Endothelial cell of umbilical vein (primary cell): ENCODE measurements at regions not wholly inside any gene's neighbourhood (a gene's known extent, or its start where the extent isn't known, plus 50 kb on each side); places are given as distances from the start of the nearest gene placed in this dataset.

Experiments
- BruUV-seq: library from RNA; stranded (reverse); fragments of 400-500 nt; replicated peaks from 2 replicates; lab custom pipeline; 2021; lab: Mats Ljungman, UMichigan
- CTCF ChIA-PET: fragments of 300-600, 350-600 bp; sonication (Branson Sonifier 250); formaldehyde crosslinking; loops from one replicate; lab custom pipeline; 2021; ENCODE audit warnings: antibody characterized with exemption, inconsistent platforms; lab: Charles Lee
- POLR2A ChIA-PET: fragments of 300-600, 350-600 bp; sonication (Branson Sonifier 250); formaldehyde crosslinking; loops from one replicate; lab custom pipeline; 2021; ENCODE audit warnings: antibody characterized with exemption, inconsistent platforms; lab: Charles Lee
- DNase-seq: peaks from one replicate; pipeline ENCODE4 v3.0.0-alpha.2; 2011; ENCODE audit warnings: low read depth, low spot score
- FAIRE-seq: peaks from 2 replicates; lab custom pipeline; 2011; peaks lifted over from hg19 to GRCh38; lab: Jason Lieb, UNC
- H2AFZ ChIP-seq: 2 replicates; pipeline ENCODE4 v1.6.0; 2012; ENCODE audit warnings: low read depth, low read length, control low read depth, inconsistent platforms
- H3K27ac ChIP-seq: 2 replicates; pipeline ENCODE4 v1.5.1; 2011; ENCODE audit warnings: low read depth, mild to moderate bottlenecking, control low read depth, low read length, moderate library complexity; ENCODE audit not compliant: insufficient read depth
- H3K27me3 ChIP-seq, 2 experiments: 2 replicates each; pipeline versions ENCODE4 v1.6.0 to v1.6.1; 2011; ENCODE audit warnings: low read length in 2 of 2, mixed read lengths in 1 of 2; ENCODE audit not compliant: control insufficient read depth in 2 of 2, insufficient read depth in 2 of 2
- H3K36me3 ChIP-seq, 2 experiments: 2 replicates in 1 of 2; 3 replicates in 1 of 2; pipeline ENCODE4 v1.5.1; 2011; ENCODE audit warnings: low read length in 2 of 2, mild to moderate bottlenecking in 1 of 2, moderate library complexity in 1 of 2; ENCODE audit not compliant: control insufficient read depth in 2 of 2, insufficient read depth in 2 of 2; ENCODE audit errors: extremely low read depth in 1 of 2
- H3K4me1 ChIP-seq: 3 replicates; pipeline ENCODE4 v1.5.1; 2011; ENCODE audit warnings: mild to moderate bottlenecking, low read length; ENCODE audit not compliant: control insufficient read depth, insufficient read depth; ENCODE audit errors: extremely low read depth
- H3K4me2 ChIP-seq: 2 replicates; pipeline ENCODE4 v1.6.1; 2011; ENCODE audit warnings: low read length, control low read depth, mixed read lengths; ENCODE audit not compliant: insufficient read depth
- H3K4me3 ChIP-seq, 3 experiments: fragments of 200-600 bp in 1 of 3; sonication (generic), shearing (Covaris generic) in 1 of 3; replicated peaks in 1 of 3; 2 replicates each; pipeline ENCODE4 v1.5.1; 2011 to 2016; ENCODE audit warnings: control low read depth in 3 of 3, low read length in 3 of 3, mild to moderate bottlenecking in 2 of 3, inconsistent platforms in 1 of 3, low read depth in 1 of 3, moderate library complexity in 1 of 3; ENCODE audit not compliant: insufficient read depth in 1 of 3
- H3K79me2 ChIP-seq: 2 replicates; pipeline ENCODE4 v1.6.0; 2012; ENCODE audit warnings: low read length, inconsistent platforms; ENCODE audit not compliant: control insufficient read depth, insufficient read depth
- H3K9ac ChIP-seq: replicated peaks from 2 replicates; pipeline ENCODE3; 2011; ENCODE audit warnings: low read length, control low read depth; ENCODE audit not compliant: insufficient read depth; ENCODE audit errors: extremely low read depth
- H3K9me1 ChIP-seq: replicated peaks from 3 replicates; pipeline ENCODE4 v1.6.0; 2011; ENCODE audit warnings: mild to moderate bottlenecking, low read length; ENCODE audit not compliant: control insufficient read depth, insufficient read depth; ENCODE audit errors: extremely low read depth
- H3K9me3 ChIP-seq: replicated peaks from 2 replicates; pipeline ENCODE4 v1.5.1; 2012; ENCODE audit warnings: low read length, inconsistent platforms; ENCODE audit not compliant: control insufficient read depth, insufficient read depth
- H4K20me1 ChIP-seq: replicated peaks from 2 replicates; pipeline ENCODE3; 2011; ENCODE audit warnings: mild to moderate bottlenecking, low read length; ENCODE audit not compliant: control insufficient read depth, insufficient read depth; ENCODE audit errors: extremely low read depth
- CTCF ChIP-seq, 2 donors: IDR thresholded peaks; 1 replicate in 1 of 2; 2 replicates in 1 of 2; pipeline ENCODE4 v1.5.1; 2011; ENCODE audit warnings: low read length in 2 of 2, mild to moderate bottlenecking in 2 of 2, moderate library complexity in 2 of 2, control low read depth in 1 of 2, inconsistent platforms in 1 of 2, low read depth in 1 of 2; ENCODE audit not compliant: insufficient read depth in 1 of 2; ENCODE audit errors: extremely low read depth in 1 of 2
- EZH2 ChIP-seq: IDR thresholded peaks from 2 replicates; pipeline ENCODE4 v1.6.1; 2012; ENCODE audit warnings: borderline replicate concordance, low read depth, mild to moderate bottlenecking, moderate library complexity, low read length, inconsistent platforms; ENCODE audit not compliant: severe bottlenecking
- FOS ChIP-seq: IDR thresholded peaks from 2 replicates; pipeline ENCODE4 v1.6.1; 2011; ENCODE audit warnings: mild to moderate bottlenecking, low read length, moderate library complexity, borderline replicate concordance; ENCODE audit not compliant: insufficient read depth
- GATA2 ChIP-seq: IDR thresholded peaks from 2 replicates; pipeline ENCODE4 v1.7.0; 2011; ENCODE audit warnings: low read depth, mild to moderate bottlenecking, moderate library complexity, mixed read lengths, low read length; ENCODE audit not compliant: insufficient read length, insufficient read depth
- JUN ChIP-seq: IDR thresholded peaks from 2 replicates; pipeline ENCODE4 v1.6.1; 2011; ENCODE audit warnings: borderline replicate concordance, low read depth; ENCODE audit not compliant: insufficient read length, insufficient read depth
- MYC ChIP-seq: IDR thresholded peaks from one replicate; pipeline ENCODE4 v1.6.1; 2011; ENCODE audit warnings: mild to moderate bottlenecking, low read depth, low read length
- POLR2A ChIP-seq: IDR thresholded peaks from 2 replicates; pipeline ENCODE4 v1.6.1; 2012; ENCODE audit warnings: low read depth, mild to moderate bottlenecking, control low read depth, low read length
- POLR2AphosphoS5 ChIP-seq: IDR thresholded peaks from 2 replicates; pipeline ENCODE4 v1.6.1; 2012; ENCODE audit warnings: low read depth, mild to moderate bottlenecking, control low read depth, low read length, moderate library complexity; ENCODE audit not compliant: insufficient read depth
- dilution Hi-C: fragments of 300-500 bp; cut with MboI; formaldehyde crosslinking; loops from one replicate; pipeline ENCODE4 v1.15.0; 2019; ENCODE audit warnings: low sequenced_read_pairs; ENCODE audit not compliant: extremely low pct_ligation_motif_present
- intact Hi-C: fragments of 100-400 bp; cut with micrococcal nuclease; formaldehyde crosslinking; loops from one replicate; pipeline ENCODE4 v1.10.0; 2022
- TF ChIP-seq, protein P1 (sequence below): IDR thresholded peaks from 2 replicates; pipeline ENCODE4 v1.6.1; 2011; ENCODE audit not compliant: insufficient read depth, insufficient read length

DNA sequence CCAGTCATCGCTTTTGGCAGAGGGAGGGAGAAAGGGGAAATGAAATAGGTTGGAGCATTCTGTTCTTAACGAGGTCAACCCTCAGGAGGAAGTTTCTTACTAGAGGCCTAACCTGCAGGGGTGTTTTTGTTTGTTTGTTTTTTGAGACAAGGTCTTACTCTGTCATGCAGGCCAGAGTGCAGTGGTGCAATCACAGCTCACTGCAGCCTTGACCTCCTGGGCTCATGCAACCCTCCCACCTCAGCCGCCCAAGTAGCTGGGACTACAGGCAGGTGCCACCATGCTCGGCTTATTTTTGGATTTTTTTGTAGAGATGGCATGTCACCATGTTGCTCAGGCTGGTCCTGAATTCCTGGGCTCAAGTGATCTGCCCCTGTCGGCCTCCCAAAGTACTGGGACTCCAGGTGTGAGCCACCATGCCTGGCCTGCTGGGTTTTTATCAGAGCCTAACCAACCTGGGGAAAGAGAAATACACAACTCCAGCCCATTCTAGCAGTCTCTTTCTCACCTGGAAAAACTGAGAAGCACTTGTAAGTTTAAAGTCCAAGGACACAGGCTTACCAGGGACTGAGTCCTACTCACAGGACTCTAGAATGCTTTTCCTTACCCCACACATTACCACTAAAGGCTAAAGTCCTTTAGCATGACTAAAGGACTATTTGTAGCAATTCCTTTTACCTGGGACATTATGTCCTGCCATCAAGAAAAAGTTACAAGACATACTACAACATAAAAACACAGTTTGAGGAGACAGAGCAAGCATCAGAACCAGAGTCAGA lies 101.0 kb upstream of the EGFR start:
- Histone ChIP-seq H3K27ac (no peak overlapping the region), H3K9me1 (no peaks in the 10 kb centered on the region), H3K4me3 (no peak overlapping the region), H3K4me2 (no peak overlapping the region), H3K27me3 (peaks cover 5% of the 10 kb centered on the region in 2 experiments), H4K20me1 (no peaks in the 10 kb centered on the region), H3K36me3 (no peaks in the 10 kb centered on the region), H3K9ac (no peak overlapping the region), H2AFZ (no peak overlapping the region), H3K4me1 (no peaks in the 10 kb centered on the region), H3K9me3 (no peaks in the 10 kb centered on the region), H3K79me2 (no peaks in the 10 kb centered on the region)
- dilution Hi-C loops, result no loop called here
- ChIA-PET CTCF (no interaction called here), POLR2A (no interaction called here)
- no TSS peak for BruUV-seq
- TF ChIP-seq POLR2A (no peak), JUN (no peak), EZH2 (no peak), GATA2 (no peak), FOS (no peak)
- TF ChIP-seq, protein P1, sequence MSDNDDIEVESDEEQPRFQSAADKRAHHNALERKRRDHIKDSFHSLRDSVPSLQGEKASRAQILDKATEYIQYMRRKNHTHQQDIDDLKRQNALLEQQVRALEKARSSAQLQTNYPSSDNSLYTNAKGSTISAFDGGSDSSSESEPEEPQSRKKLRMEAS, result no peak
- intact Hi-C loops, result loop anchor here (10.0 kb wide), 1 partner anchor 53 kb away; no protein-coding TSS in a partner anchor
- no peak for DNase-seq
- FAIRE-seq, result no peak

DNA sequence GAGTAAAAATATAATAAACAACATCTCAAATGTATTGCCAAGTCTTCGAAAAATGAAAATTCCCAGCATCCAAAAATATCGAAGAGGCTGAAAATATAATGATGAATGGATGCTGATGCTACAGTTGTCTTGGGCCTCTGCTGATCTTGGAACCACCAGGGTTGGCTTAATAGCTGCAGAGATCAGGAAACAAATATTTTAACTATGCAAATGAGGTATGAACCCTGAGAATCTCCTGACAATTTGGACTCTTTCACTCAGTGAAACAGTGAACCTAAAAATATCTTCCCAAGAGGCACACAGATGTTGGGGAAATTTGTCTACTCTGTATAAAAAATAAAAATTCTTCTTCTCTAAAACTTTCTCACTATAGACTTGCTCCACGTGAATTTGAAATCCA lies 97.7 kb upstream of the EGFR start:
- POLR2A ChIA-PET, result no interaction called here
- CTCF ChIA-PET, result no interaction called here
- no peaks in the 10 kb centered on the region for H3K4me1 ChIP-seq
- H3K9me3 ChIP-seq, result no peaks in the 10 kb centered on the region
- H3K4me2 ChIP-seq, result no peak overlapping the region
- peaks cover 5% of the 10 kb centered on the region in 2 experiments for H3K27me3 ChIP-seq
- H3K36me3 ChIP-seq, result no peaks in the 10 kb centered on the region
- no peaks in the 10 kb centered on the region for H3K79me2 ChIP-seq
- H4K20me1 ChIP-seq, result no peaks in the 10 kb centered on the region
- TF ChIP-seq GATA2 (no peak), JUN (no peak), EZH2 (no peak), POLR2A (no peak), MYC (no peak), CTCF (IDR thresholded peaks at IDR 0.05; ENCODE audit: extremely low read depth in 1 of 2, insufficient read depth in 1 of 2, low read depth in 1 of 2, low read length in 2 of 2) (no peak), POLR2AphosphoS5 (no peak), FOS (no peak)
- TF ChIP-seq, protein P1, result no peak
- no peak for FAIRE-seq
- DNase-seq, result no peak
- BruUV-seq, result no TSS peak
- intact Hi-C loops, result no loop called here
- no peak overlapping the region for H3K4me3 ChIP-seq
- no peaks in the 10 kb centered on the region for H3K9me1 ChIP-seq
- H3K9ac ChIP-seq, result no peak overlapping the region
- dilution Hi-C loops, result no loop called here
- no peak overlapping the region for H3K27ac ChIP-seq
- no peak overlapping the region for H2AFZ ChIP-seq
